HG03103 (cell line): ENCODE measurements at regions not wholly inside any gene's neighbourhood (a gene's known extent, or its start where the extent isn't known, plus 50 kb on each side); places are given as distances from the start of the nearest gene placed in this dataset.

Source experiments
- ATAC-seq: cut with Tn5 transposase; IDR thresholded peaks from one replicate; pipeline ENCODE4 v1.9.1; 2021; ENCODE audit warnings: low read depth; ENCODE audit not compliant: unreplicated experiment

GRCh38 chr5:109944461-109944860 is 254.7 kb downstream of the MAN2A1 start:
- ATAC-seq: no peak

GRCh38 chr5:109945097-109945678 is 255.5 kb downstream of the MAN2A1 start:
- ATAC-seq: no peak

GRCh38 chr5:109945723-109946480 is 256.2 kb downstream of the MAN2A1 start:
- ATAC-seq: no peak

GRCh38 chr5:109946610-109947009 is 256.9 kb downstream of the MAN2A1 start:
- no peak for ATAC-seq

GRCh38 chr5:109947667-109948066 is 257.9 kb downstream of the MAN2A1 start:
- ATAC-seq: no peak

GRCh38 chr5:109950634-109951033 is 260.9 kb downstream of the MAN2A1 start:
- no peak for ATAC-seq

- no peak for ATAC-seq
Observed at GRCh38 chr5:109951348-109951747, 261.6 kb downstream of the MAN2A1 start.

- ATAC-seq: no peak
Observed at GRCh38 chr5:109951758-109952157, 262.0 kb downstream of the MAN2A1 start.

GRCh38 chr5:109953761-109954160 is 264.0 kb downstream of the MAN2A1 start:
- no peak for ATAC-seq

- no peak for ATAC-seq
Observed at GRCh38 chr5:109956884-109957283, 267.2 kb downstream of the MAN2A1 start.

- no peak for ATAC-seq
Observed at GRCh38 chr5:109958082-109958481, 268.4 kb downstream of the MAN2A1 start.

- ATAC-seq: no peak
Observed at GRCh38 chr5:109959652-109960051, 269.9 kb downstream of the MAN2A1 start.

- no peak for ATAC-seq
Observed at GRCh38 chr5:109961751-109962150, 272.0 kb downstream of the MAN2A1 start.

- no peak for ATAC-seq
Observed at GRCh38 chr5:109962882-109963603, 273.3 kb downstream of the MAN2A1 start.

- ATAC-seq: no peak
Observed at GRCh38 chr5:109964136-109964535, 274.4 kb downstream of the MAN2A1 start.

- ATAC-seq: no peak
Observed at GRCh38 chr5:109965634-109966033, 275.9 kb downstream of the MAN2A1 start.

- ATAC-seq: no peak
Observed at GRCh38 chr5:109971968-109972367, 282.2 kb downstream of the MAN2A1 start.

- no peak for ATAC-seq
Observed at GRCh38 chr5:109981979-109982378, 292.3 kb downstream of the MAN2A1 start.

- ATAC-seq: no peak
Observed at GRCh38 chr5:109982966-109983534, 293.3 kb downstream of the MAN2A1 start.

GRCh38 chr5:109986726-109987125 is 297.0 kb downstream of the MAN2A1 start:
- no peak for ATAC-seq

GRCh38 chr5:109987355-109987754 is 297.6 kb downstream of the MAN2A1 start:
- no peak for ATAC-seq
